ENCODE measurements at regions not wholly inside any gene's neighbourhood (a gene's known extent, or its start where the extent isn't known, plus 50 kb on each side); places are given as distances from the start of the nearest gene placed in this dataset.

DNA sequence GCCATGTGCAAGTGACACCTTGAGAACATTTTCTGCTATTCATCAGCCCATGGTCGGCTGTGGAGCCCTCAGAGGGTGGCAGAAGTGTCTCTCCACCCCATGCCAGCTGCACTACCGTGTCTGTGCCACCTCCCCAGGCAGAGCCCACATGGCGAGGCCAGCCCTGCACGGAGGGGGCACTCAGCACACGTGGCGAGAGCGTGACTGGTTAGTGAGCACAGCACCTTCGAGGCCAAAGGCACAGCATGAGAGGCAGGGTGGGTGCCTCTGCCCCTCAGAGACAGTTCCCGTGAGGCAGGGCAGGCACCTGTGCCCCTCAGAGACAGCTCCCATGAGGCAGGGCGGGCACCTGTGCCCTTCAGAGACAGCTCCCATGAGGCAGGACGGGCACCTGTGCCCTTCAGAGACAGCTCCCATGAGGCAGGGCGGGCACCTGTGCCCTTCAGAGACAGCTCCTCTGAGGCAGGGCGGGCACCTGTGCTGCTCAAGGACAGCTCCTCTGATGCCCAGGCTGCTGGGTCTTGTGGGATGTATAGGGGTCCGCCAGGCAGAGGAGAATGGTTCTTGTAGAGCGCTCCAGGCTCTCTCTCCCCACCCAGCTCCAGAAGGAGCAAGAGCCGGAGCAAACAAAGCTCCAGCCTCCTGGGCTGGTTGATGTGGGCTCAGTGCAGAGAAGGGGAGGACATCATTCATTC is 179.8 kb upstream of the PPP1R26 start:
- Histone ChIP-seq H3K79me2 (ENCODE audit: insufficient read depth, low read depth) (no peaks in the 10 kb centered on the region), H3K36me3 (ENCODE audit: insufficient read depth) (no peaks in the 10 kb centered on the region), H3K9ac (no peak overlapping the region), H3K4me3 (IDR thresholded peaks at IDR 0.05; ENCODE audit: insufficient read depth, low read depth, low read length) (no peak overlapping the region), H3K4me2 (no peak overlapping the region), H3K4me1 (ENCODE audit: low read depth, poor library complexity, severe bottlenecking) (no peaks in the 10 kb centered on the region), H3K27me3 (ENCODE audit: insufficient read depth, low read depth) (peaks cover 25% of the 10 kb centered on the region; the same call in 1 of the 2 replicates), H2AFZ (ENCODE audit: low read depth) (no peak overlapping the region), H4K20me1 (ENCODE audit: insufficient read depth) (no peaks in the 10 kb centered on the region), H3K27ac (no peak overlapping the region)
- TF ChIP-seq, protein P1, sequence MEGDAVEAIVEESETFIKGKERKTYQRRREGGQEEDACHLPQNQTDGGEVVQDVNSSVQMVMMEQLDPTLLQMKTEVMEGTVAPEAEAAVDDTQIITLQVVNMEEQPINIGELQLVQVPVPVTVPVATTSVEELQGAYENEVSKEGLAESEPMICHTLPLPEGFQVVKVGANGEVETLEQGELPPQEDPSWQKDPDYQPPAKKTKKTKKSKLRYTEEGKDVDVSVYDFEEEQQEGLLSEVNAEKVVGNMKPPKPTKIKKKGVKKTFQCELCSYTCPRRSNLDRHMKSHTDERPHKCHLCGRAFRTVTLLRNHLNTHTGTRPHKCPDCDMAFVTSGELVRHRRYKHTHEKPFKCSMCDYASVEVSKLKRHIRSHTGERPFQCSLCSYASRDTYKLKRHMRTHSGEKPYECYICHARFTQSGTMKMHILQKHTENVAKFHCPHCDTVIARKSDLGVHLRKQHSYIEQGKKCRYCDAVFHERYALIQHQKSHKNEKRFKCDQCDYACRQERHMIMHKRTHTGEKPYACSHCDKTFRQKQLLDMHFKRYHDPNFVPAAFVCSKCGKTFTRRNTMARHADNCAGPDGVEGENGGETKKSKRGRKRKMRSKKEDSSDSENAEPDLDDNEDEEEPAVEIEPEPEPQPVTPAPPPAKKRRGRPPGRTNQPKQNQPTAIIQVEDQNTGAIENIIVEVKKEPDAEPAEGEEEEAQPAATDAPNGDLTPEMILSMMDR (conservative IDR thresholded peaks at IDR 0.05; ENCODE audit: low read depth, low read length): no peak

DNA sequence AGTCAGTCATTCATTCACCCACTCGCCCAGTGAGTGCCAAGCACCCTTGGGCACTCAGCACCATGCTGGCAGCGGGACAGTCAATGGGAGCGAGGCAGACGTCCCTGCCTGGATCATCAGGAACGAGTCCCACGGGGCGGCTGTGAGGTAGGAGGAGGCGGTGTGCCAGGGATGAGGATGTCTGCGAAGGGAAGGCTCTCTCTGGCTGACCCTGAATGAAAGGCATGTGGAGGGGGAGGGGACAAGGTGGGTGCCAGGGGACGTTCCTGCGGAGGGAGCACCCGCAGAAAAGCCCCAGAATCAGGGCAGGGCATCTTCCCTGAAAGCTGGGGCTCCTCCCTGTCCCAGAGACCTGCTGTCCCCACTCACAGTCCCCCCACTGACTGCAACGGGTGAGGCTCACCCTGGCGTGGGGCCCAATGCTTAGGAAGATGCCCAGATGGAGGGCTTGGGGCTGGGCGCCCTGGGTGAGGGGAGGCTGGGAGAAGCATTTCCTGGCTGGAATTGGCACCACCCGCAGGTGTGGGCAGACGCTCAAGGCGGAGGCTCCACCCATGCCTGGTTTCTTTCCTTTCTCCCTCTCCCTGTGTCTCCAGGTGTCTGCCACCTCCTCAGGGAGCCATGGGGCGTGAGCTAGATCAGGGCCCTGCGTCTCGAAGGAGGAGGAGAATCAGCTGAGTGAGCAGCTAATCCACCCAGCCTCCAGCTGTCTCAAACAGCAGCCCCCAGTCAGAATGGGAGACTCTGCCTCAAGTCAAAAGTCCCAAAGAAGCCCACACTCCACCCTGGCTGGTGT is 179.0 kb upstream of the PPP1R26 start:
- no peaks in the 10 kb centered on the region for H3K4me1 ChIP-seq (ENCODE audit: low read depth, poor library complexity, severe bottlenecking)
- H4K20me1 ChIP-seq (ENCODE audit: insufficient read depth): no peaks in the 10 kb centered on the region
- H3K27me3 ChIP-seq (ENCODE audit: insufficient read depth, low read depth): peaks cover 29% of the 10 kb centered on the region; the same call in 1 of the 2 replicates
- no peak overlapping the region for H3K4me2 ChIP-seq
- H3K27ac ChIP-seq: no peak overlapping the region
- H3K79me2 ChIP-seq (ENCODE audit: insufficient read depth, low read depth): no peaks in the 10 kb centered on the region
- TF ChIP-seq, protein P1 (conservative IDR thresholded peaks at IDR 0.05; ENCODE audit: low read depth, low read length): no peak
- no peaks in the 10 kb centered on the region for H3K36me3 ChIP-seq (ENCODE audit: insufficient read depth)
- H3K4me3 ChIP-seq (IDR thresholded peaks at IDR 0.05; ENCODE audit: insufficient read depth, low read depth, low read length): no peak overlapping the region
- no peak overlapping the region for H2AFZ ChIP-seq (ENCODE audit: low read depth)
- H3K9ac ChIP-seq: no peak overlapping the region

DNA sequence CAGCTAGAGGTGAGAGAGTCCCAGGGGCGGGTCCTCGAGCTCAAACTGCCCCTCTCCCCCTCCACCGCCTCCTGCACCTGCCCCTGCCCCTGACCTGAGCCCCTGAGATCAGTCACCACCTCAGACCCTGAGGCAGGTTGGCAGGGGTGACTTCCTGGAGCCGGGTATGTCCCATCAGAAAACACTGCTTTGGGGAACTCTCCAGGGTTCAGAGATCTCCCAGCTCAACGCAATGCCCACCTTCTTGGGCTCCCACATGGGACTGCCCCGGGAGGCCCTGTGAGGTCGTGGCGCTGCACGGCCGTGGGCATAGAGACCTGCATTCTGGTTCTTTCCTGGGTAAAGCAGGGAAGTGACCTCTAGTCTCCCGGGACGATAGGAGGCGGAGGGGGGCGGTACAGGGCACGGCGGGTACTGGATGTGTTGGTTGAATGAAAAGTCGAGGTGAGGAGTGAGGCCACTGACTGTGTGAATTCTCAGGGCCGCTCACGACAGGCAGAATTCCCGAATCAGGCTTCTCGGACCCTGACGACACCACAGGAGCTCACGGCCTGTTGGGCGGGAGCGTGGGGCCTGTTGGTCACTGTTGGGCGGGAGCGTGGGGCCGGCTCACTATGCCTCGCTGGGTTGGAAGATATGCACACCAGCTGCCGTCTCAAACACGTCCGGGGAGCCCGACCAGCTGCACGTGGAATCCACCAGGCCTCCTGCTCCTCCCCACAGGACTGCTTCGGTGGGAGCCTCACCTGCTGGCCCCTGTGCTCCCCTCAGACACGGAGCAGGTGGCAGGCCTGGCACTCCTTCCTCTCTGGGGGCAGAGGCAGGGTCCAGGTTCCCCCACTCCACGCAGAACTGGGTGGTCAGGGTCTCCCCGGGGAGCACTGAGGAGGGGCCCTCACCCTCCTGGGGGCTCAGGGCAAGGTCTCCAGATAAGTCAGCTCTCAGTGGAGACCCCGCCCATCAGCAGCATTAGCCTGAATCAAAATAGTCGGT is 178.0 kb upstream of the PPP1R26 start:
- TF ChIP-seq, protein P1 (conservative IDR thresholded peaks at IDR 0.05; ENCODE audit: low read depth, low read length): no peak
- Histone ChIP-seq H4K20me1 (ENCODE audit: insufficient read depth) (no peaks in the 10 kb centered on the region), H3K9ac (no peak overlapping the region), H3K4me2 (no peak overlapping the region), H3K36me3 (ENCODE audit: insufficient read depth) (no peaks in the 10 kb centered on the region), H3K27me3 (ENCODE audit: insufficient read depth, low read depth) (peaks cover 22% of the 10 kb centered on the region; the same call in 1 of the 2 replicates), H2AFZ (ENCODE audit: low read depth) (no peak overlapping the region), H3K79me2 (ENCODE audit: insufficient read depth, low read depth) (no peaks in the 10 kb centered on the region), H3K27ac (no peak overlapping the region), H3K4me3 (IDR thresholded peaks at IDR 0.05; ENCODE audit: insufficient read depth, low read depth, low read length) (no peak overlapping the region), H3K4me1 (ENCODE audit: low read depth, poor library complexity, severe bottlenecking) (no peaks in the 10 kb centered on the region)
